ENCODE measurements at regions not wholly inside any gene's neighbourhood (a gene's known extent, or its start where the extent isn't known, plus 50 kb on each side); places are given as distances from the start of the nearest gene placed in this dataset.

DNA sequence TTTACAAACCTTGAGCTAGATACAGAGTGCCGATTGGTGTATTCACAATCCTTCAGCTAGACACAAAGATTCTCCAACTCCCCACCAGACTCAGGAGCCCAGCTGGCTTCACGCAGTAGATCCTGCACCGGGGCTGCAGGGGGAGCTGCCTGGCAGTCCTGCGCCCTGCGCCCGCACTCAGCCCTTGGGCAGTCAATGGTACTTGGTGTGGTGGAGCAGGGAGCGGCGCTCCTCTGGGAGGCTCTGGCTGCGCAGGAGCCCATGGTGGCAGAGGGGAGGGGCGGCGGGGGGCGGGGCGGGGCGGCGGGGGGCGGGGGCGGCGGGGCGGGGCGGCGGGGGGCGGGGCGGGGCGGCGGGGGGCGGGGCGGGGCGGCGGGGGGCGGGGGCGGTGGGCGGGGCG, 923.4 kb downstream of the SOCS6 start:
- no peak overlapping the region for H3K4me3 ChIP-seq (replicated peaks; ENCODE audit: low read depth, low read length)
- DNase-seq (ENCODE audit: extremely low read depth, insufficient read length) = no peak
- H3K36me3 ChIP-seq (ENCODE audit: control insufficient read depth, insufficient read depth, low read length) = no peaks in the 10 kb centered on the region
- TF ChIP-seq, protein P1, sequence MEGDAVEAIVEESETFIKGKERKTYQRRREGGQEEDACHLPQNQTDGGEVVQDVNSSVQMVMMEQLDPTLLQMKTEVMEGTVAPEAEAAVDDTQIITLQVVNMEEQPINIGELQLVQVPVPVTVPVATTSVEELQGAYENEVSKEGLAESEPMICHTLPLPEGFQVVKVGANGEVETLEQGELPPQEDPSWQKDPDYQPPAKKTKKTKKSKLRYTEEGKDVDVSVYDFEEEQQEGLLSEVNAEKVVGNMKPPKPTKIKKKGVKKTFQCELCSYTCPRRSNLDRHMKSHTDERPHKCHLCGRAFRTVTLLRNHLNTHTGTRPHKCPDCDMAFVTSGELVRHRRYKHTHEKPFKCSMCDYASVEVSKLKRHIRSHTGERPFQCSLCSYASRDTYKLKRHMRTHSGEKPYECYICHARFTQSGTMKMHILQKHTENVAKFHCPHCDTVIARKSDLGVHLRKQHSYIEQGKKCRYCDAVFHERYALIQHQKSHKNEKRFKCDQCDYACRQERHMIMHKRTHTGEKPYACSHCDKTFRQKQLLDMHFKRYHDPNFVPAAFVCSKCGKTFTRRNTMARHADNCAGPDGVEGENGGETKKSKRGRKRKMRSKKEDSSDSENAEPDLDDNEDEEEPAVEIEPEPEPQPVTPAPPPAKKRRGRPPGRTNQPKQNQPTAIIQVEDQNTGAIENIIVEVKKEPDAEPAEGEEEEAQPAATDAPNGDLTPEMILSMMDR (IDR thresholded peaks at IDR 0.05; ENCODE audit: insufficient read depth, low read length, poor library complexity, severe bottlenecking) = no peak
- no peaks in the 10 kb centered on the region for H3K27me3 ChIP-seq (replicated peaks; ENCODE audit: control insufficient read depth, insufficient read depth, low read length)

DNA sequence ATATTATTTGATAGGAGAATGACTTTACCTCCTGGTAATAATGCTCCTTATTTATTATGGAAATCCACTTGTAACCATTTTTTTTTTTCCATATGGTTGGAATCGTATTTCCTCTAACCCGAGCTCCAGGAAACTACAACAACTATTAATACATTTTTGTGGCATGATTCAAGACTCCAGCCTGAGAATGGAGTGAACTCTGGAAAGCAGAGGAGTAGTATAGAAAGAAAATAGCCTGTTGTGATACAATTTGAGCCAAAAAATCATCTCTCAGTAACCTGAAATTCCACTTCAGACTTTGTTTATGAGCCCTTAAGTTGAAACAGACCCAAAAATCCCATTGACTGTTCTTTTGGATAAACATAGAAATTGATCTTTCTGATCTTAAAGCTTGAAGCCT, 921.1 kb downstream of the SOCS6 start:
- H3K4me3 ChIP-seq (replicated peaks; ENCODE audit: low read depth, low read length) = no peak overlapping the region
- H3K27me3 ChIP-seq (replicated peaks; ENCODE audit: control insufficient read depth, insufficient read depth, low read length) = no peaks in the 10 kb centered on the region
- H3K36me3 ChIP-seq (ENCODE audit: control insufficient read depth, insufficient read depth, low read length) = no peaks in the 10 kb centered on the region
- TF ChIP-seq, protein P1 (IDR thresholded peaks at IDR 0.05; ENCODE audit: insufficient read depth, low read length, poor library complexity, severe bottlenecking) = no peak
- no peak for DNase-seq (ENCODE audit: extremely low read depth, insufficient read length)

DNA sequence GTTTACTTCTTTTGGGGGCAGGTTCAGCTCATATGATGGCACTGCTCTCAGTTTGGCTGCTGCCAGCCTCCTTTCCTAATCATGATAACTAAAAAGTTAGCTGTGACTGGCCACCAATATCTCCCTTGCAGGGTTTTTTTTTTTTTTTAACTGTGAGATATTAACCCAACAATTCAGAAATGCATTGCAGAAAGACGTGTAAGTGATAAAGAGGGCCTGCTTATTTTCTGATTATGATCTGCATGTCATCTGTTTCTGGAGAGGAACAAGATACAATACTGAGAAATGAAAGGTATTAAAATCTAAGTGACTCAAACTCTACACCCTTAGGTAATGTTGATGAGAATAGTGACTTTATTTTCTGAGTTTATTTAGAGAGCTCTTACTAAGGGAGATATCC, 905.6 kb downstream of the SOCS6 start:
- H3K27me3 ChIP-seq (replicated peaks; ENCODE audit: control insufficient read depth, insufficient read depth, low read length) = no peaks in the 10 kb centered on the region
- DNase-seq (ENCODE audit: extremely low read depth, insufficient read length) = no peak
- TF ChIP-seq, protein P1 (IDR thresholded peaks at IDR 0.05; ENCODE audit: insufficient read depth, low read length, poor library complexity, severe bottlenecking) = no peak
- H3K4me3 ChIP-seq (replicated peaks; ENCODE audit: low read depth, low read length) = no peak overlapping the region
- H3K36me3 ChIP-seq (ENCODE audit: control insufficient read depth, insufficient read depth, low read length) = no peaks in the 10 kb centered on the region

DNA sequence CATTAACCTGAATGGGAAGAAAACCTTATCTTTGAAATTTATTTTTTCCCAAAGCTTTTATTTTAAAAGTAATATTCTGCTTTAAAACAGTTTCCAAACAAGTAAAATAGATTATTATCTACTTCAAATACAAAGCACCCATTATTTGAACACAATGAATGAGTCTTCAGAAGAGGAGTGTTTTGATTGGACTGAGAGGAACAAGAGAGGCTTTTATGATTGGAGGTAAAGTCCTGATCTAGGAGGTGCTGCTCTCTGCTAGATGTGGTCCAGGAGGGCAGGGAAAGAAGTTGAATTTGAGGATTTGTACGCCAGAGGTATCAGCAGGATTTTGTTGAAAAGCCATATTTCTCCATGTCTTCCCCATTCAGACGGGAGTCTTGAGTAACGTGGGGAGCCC, 900.7 kb downstream of the SOCS6 start:
- Histone ChIP-seq H3K36me3 (ENCODE audit: control insufficient read depth, insufficient read depth, low read length) (no peaks in the 10 kb centered on the region), H3K4me3 (replicated peaks; ENCODE audit: low read depth, low read length) (no peak overlapping the region), H3K27me3 (replicated peaks; ENCODE audit: control insufficient read depth, insufficient read depth, low read length) (no peaks in the 10 kb centered on the region)
- no peak for DNase-seq (ENCODE audit: extremely low read depth, insufficient read length)
- TF ChIP-seq, protein P1 (IDR thresholded peaks at IDR 0.05; ENCODE audit: insufficient read depth, low read length, poor library complexity, severe bottlenecking) = no peak

DNA sequence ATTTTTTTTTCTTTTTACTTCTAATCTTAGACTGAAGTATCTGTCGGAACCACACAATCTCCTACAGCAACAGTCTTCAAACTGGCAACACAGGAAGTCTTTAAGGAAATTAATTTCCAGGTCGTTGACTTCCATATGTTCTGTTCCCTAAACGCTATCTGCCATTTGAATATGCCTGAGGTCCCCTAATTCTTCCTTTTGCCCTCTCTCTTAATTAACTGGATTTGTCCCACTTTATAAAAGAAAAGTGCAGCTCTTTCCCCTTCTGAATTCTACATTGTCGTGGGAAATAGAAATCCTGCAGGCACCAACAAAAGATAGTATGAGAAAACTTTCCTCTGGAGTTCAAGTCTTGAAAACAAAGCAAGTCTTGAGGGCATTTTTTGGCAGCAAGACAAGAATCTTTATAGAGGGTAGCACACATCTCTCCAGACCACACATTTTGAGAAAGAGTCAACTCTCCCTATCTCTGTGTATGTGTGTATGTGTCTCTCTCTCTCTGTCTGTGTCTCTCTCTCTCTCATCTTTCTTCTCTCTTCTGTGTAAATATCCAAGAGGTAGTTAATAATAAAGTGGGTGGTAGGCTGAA, 879.8 kb downstream of the SOCS6 start:
- Histone ChIP-seq H3K4me3 (replicated peaks; ENCODE audit: low read depth, low read length) (no peak overlapping the region), H3K36me3 (ENCODE audit: control insufficient read depth, insufficient read depth, low read length) (no peaks in the 10 kb centered on the region), H3K27me3 (replicated peaks; ENCODE audit: control insufficient read depth, insufficient read depth, low read length) (no peaks in the 10 kb centered on the region)
- DNase-seq (ENCODE audit: extremely low read depth, insufficient read length) = no peak
- TF ChIP-seq, protein P1 (IDR thresholded peaks at IDR 0.05; ENCODE audit: insufficient read depth, low read length, poor library complexity, severe bottlenecking) = no peak

DNA sequence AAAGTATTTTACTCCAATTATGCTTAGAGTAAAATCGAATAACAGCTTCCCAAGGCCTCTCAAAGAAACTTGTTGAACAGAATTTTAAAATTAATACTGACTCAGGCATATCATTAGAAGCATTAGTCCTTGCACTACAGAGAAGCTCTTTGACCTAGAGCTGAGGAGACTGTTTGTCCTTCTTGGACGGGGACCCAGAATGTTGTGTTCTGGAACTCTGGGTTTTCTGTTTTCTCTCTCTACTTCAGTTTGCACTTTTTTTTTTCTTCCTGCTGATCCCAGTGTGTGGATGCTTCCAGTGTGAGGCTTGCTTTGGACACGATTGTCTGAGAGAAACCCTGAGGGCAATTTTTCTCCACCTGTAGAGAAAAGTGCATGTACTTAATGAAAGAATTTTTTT, 847.6 kb downstream of the SOCS6 start:
- TF ChIP-seq, protein P1 (IDR thresholded peaks at IDR 0.05; ENCODE audit: insufficient read depth, low read length, poor library complexity, severe bottlenecking) = no peak
- Histone ChIP-seq H3K4me3 (replicated peaks; ENCODE audit: low read depth, low read length) (no peak overlapping the region), H3K36me3 (ENCODE audit: control insufficient read depth, insufficient read depth, low read length) (no peaks in the 10 kb centered on the region), H3K27me3 (replicated peaks; ENCODE audit: control insufficient read depth, insufficient read depth, low read length) (no peaks in the 10 kb centered on the region)
- DNase-seq (ENCODE audit: extremely low read depth, insufficient read length) = no peak
